ENCODE measurements at regions not wholly inside any gene's neighbourhood (a gene's known extent, or its start where the extent isn't known, plus 50 kb on each side); places are given as distances from the start of the nearest gene placed in this dataset.
"Not testable (repeated sequence)": the region's sequence is repeated elsewhere in the genome, so short reads cannot be mapped to it uniquely, and the experiment has no call there.

GRCh38 chr12:89191597-89191996 is 160.7 kb downstream of the DUSP6 start:
- DNase-seq (ENCODE audit: low read depth in 2 of 3, low spot score in 1 of 3): not testable (repeated sequence)

GRCh38 chr12:89189448-89189847 is 162.9 kb downstream of the DUSP6 start:
- no peak for DNase-seq (ENCODE audit: low read depth in 2 of 3, low spot score in 1 of 3)

- no peak for DNase-seq (ENCODE audit: low read depth in 2 of 3, low spot score in 1 of 3)
Measured at GRCh38 chr12:89187507-89187906, 164.8 kb downstream of the DUSP6 start.

DNA sequence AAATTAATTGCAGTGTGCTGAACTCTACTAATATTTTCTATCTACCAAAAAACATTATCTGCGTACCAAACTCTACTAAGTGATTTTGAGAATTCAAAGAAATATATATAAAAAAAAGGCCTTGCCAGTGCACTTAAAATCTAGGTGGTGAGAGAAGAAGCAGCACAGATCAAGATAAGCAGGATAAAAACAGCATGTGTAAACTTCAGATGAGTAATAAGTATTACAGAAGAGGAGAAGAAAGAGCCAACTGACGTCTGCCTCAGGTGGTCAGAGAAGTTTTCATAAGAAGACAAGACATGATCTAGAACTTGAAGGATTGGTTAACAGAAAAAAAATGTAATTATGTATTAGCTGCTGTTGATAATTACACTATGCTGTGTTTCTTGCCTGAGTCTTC is 166.4 kb downstream of the DUSP6 start:
- DNase-seq (ENCODE audit: low read depth in 2 of 3, low spot score in 1 of 3): no peak

DNA sequence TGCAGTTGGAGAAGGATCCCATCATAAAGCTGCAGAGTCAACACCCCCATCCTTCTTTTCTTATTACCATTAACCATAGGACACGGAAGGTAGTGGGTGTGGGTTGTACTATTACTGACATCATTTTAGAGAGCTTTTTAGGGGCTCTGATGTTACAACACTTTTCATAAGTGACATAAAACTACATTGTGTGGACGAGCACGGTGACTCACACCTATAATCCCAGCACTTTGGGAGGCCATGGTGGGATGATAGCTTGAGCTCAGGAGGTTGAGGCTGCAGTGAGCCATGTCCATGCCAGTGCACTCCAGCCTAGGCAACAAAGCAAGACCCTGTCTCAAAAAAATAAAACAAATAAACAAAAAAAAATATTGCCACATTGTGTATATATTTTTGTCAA is 167.1 kb downstream of the DUSP6 start:
- no peak for DNase-seq (ENCODE audit: low read depth in 2 of 3, low spot score in 1 of 3)

- DNase-seq (ENCODE audit: low read depth in 2 of 3, low spot score in 1 of 3): no peak
Measured at GRCh38 chr12:89183985-89184435, 168.3 kb downstream of the DUSP6 start.

DNA sequence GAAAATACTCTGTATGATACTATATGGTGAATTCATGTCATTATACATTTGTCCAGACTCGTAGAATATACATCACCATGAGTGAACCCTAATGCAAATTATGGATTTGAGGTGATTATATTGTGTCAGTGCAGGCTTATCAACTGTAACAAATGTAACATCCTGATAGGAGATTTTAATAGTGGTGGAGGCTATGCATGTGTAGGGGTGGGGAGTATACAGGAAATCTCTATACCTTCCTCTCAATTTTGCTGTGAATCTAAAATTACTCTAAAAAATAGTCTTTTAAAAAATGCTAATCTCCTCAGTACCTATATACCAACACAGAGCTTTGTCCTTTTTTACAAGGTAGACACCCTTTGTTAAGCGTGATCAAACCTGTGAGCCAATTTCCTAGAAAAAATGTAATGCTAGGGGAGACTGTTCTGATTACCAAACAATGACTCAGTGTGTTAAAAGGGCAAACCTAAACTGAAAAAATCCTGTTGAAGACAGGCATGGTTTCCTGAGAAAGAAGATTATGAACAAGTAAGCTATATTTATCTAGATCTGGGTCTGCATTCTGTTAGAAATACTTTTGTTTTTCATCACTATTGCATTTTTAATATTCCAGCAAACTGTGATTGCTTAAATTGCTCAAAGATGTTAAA is 170.9 kb downstream of the DUSP6 start:
- no peak for DNase-seq (ENCODE audit: low read depth in 2 of 3, low spot score in 1 of 3)

DNA sequence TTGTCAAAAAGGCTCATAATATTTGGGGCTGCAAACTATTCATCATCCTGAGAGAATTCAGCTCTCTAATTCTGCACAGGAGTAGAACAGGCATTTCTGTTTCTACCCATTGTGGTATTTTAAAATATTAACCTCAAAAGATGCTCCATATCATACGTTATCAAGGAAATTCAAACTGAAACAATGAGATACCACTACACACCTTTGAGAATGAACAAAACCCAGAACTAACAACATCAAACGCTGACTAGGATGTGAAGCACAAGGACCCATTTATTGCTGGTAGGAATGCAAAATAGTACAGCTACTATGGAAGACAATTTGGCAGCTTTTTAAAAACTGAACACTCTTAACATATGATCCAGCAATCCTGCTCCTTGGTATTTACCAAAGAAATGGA is 171.8 kb downstream of the DUSP6 start:
- no peak for DNase-seq (ENCODE audit: low read depth in 2 of 3, low spot score in 1 of 3)

GRCh38 chr12:89179983-89180382 is 172.3 kb downstream of the DUSP6 start:
- DNase-seq (ENCODE audit: low read depth in 2 of 3, low spot score in 1 of 3): no peak

DNA sequence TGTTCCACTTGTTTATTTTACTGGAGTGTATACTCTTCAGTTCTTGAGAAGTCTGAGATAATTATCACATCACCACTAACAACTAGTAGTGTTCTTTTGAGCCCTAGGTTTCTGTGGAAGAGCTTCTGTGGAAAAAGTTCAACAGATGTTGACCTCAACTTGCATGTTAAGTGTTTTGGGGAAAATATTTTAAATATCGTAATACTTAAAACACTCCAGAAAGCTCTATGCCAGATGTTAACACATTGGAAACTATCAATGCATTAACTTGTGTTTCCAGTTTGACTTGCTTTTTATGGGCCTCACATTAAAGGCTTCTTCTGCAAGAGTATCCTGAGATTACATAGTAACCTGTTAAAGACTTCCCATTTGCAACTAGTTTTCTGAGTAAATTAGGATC is 173.1 kb downstream of the DUSP6 start:
- DNase-seq (ENCODE audit: low read depth in 2 of 3, low spot score in 1 of 3): no peak

DNA sequence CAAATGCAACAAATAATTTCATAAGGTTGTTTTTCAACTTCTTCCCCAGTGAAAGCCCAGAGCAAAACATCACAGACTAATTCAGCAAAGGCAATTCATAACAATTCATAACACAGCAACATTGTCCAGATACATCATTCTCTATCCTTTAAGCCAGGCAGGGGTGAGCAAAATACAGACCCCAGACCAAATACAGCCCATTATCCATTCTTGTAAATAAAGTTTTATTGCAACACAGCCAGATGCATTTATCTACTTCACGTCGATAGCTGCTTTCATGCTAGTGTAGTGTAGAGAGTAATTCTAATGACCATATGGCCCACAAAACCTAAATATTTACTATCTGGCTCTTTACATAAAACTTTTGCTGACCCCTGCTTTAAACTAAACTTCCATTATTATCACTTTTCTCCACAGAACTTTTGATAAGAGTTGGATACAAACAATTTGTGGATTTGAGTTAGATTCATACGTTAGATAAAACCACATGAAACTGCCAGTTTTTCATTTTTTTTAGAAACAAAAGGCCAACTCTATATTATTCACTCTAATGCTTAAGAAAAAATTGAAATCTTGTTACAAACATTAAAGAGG is 174.4 kb downstream of the DUSP6 start:
- DNase-seq (ENCODE audit: low read depth in 2 of 3, low spot score in 1 of 3): no peak

DNA sequence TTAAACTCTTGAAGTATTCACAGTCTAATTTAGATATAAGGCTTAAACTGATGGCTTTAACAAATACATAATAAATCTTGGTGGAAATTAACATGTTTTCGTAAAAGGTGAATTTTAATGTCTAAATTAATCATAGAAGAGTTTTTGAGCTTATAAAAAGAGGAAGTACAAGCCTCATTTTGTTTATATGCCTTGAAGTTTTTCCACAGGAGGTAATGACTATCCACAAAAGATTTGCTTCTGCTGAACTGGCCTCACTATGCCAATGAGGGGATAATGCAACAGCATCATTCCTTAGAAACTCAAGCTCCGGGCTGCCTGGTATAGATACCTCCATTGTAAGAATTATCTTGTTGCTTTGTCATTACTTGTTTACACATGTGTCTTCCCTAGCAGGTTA is 175.6 kb downstream of the DUSP6 start:
- no peak for DNase-seq (ENCODE audit: low read depth in 2 of 3, low spot score in 1 of 3)

DNA sequence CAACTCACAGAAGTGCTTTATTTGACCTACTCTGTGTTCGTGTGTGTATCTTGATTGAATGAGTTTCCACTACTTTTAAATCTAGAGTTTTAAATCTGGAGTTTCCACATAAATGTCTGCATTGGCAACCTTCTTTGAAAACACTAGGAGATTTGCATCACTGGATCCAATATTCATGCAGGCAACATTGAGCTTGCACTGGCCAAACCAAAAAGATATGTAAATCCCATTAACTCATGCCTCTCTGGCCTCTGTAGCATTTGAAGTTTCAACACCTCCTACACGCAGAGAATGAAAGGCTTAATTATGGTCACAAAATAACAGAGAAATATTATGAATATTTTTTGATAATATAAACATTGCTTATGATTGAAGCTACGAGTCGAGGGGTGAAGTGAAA is 178.6 kb downstream of the DUSP6 start:
- DNase-seq (ENCODE audit: low read depth in 2 of 3, low spot score in 1 of 3): no peak

DNA sequence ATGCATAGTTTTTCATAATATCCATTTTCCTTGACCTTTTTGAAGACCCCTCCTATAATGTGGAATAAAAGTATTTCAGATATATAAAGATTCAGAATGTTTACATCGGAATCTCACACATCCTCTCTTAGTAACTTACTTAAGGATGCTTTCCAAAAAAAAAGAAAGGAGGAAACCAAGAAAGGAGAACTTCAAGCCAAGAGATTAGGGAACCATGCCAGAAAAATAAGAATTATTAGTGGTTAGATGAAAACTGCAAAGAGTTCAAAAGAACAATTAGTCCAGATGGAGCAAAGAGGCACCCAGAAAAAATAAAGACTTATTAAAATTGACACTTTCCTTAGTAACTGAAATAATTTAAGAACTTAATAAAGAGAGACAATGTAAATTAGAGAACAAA is 179.2 kb downstream of the DUSP6 start:
- no peak for DNase-seq (ENCODE audit: low read depth in 2 of 3, low spot score in 1 of 3)

DNA sequence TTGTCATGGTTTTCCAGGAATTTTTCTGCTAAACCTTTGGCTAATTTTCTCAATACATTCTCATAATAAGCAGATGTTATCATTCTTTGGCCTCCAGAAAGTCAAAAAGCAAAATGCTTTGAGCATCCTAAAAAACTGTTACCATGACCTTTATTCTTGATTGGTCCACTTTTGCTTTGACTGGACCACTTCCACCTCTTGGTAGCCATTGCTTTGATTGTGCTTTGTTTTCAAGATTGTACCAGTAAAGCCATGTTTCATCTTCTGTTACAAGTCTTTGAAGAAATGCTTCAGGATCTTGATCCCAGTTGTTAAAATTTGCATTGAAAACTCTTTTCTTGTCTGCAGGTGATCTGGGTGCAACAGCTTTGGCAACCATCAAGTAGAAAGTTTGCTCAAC is 180.1 kb downstream of the DUSP6 start:
- DNase-seq (ENCODE audit: low read depth in 2 of 3, low spot score in 1 of 3): no peak

GRCh38 chr12:89169321-89169720 is 183.0 kb downstream of the DUSP6 start:
- no peak for DNase-seq (ENCODE audit: low read depth in 2 of 3, low spot score in 1 of 3)

GRCh38 chr12:89167986-89168385 is 184.3 kb downstream of the DUSP6 start:
- DNase-seq (ENCODE audit: low read depth in 2 of 3, low spot score in 1 of 3): no peak

- no peak for DNase-seq (ENCODE audit: low read depth in 2 of 3, low spot score in 1 of 3)
Measured at GRCh38 chr12:89166525-89166934, 185.8 kb downstream of the DUSP6 start.

GRCh38 chr12:89166121-89166520 is 186.2 kb downstream of the DUSP6 start:
- DNase-seq (ENCODE audit: low read depth in 2 of 3, low spot score in 1 of 3): no peak

DNA sequence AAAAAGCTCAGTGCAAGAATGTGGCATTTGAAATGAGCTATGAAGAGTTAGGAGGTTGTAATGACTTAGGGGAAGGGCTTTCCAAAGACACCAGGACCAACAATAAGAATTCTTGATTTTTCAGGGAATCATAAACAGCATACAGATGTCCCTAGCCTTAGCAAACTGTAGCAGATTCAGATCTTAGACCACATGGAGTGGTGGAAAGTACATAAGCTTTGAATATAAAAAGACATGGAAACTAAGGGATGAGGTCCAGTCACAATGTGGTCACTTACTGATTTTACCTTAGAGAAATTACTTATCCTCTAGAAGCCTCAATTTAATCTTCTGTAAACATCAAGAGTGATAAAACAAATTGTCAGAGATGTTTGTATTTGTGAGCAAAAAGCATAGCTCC is 186.6 kb downstream of the DUSP6 start:
- no peak for DNase-seq (ENCODE audit: low read depth in 2 of 3, low spot score in 1 of 3)

GRCh38 chr12:89163918-89164317 is 188.4 kb downstream of the DUSP6 start:
- no peak for DNase-seq (ENCODE audit: low read depth in 2 of 3, low spot score in 1 of 3)

DNA sequence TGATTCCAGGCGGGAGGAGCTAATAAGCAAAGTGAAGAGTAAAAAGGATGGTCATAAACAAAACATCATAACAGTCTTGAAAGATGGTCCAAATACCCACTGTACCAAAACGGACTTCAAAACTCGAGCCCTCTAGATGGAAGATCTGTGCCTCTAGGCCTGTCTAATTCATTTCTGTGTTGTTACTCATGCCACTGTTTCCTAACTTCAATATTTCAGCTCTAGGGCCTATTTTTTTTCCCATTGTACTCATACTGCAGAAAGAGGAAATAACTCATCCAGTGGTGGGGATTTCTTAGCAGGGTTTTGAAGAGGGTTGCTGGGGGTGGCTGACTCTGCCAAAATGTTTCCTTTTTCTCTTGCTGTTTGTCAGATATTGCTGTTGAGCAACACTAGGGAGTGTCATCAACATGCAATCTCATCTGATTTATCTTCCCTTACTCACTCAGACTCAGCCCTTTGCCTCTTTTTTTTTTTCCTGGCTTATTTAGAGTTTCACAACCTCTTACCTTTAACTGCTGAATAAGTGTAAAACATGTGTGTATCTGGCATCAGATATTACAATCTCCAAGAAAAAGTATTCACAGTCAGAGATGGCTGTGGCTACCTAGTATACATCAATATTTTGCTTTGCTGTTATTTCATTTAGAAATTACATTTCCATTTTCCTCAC is 189.6 kb downstream of the DUSP6 start:
- DNase-seq (ENCODE audit: low read depth in 2 of 3, low spot score in 1 of 3): peak; percentile 52 to 68 (median 67)

DNA sequence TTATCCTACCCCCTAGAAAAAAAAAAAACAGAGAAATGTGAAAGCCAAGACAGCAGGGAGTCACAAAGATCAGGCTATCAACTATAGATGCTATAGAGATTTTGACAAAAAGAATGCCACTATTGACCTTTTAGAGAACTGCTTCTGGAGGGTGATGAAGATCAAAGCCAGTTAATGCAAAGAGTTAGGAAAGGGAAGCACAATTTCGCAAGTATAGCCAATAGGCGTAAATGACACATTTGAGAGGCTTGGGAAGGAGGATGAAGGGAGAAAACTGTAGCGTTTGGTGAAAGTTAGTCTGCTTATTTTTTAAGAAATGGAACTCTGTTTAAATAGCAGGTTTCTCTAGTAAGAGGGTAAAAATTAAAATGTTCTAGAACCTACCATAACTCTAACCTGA is 190.7 kb downstream of the DUSP6 start:
- DNase-seq (ENCODE audit: low read depth in 2 of 3, low spot score in 1 of 3): no peak
